ENCODE measurements at regions not wholly inside any gene's neighbourhood (a gene's known extent, or its start where the extent isn't known, plus 50 kb on each side); places are given as distances from the start of the nearest gene placed in this dataset.
"Not testable (repeated sequence)": the region's sequence is repeated elsewhere in the genome, so short reads cannot be mapped to it uniquely, and the experiment has no call there.

DNA sequence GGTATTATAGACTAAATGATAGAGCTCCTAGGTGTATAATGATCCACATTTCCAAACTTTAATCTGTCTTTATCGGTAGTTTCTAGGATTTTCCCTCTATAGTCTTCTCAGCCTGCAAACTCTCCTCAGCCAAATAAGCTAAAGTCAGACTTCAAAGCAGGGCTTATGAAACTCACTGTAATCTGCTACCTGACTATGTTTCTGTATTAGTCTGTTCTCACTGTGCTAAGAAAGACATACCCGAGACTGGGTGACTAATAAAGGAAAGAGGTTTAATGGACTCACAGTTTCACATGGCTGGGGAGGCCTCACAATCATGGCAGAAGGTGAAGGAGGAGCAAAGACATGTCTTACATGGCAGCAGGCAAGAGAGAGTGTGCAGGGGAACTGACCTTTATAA lies 928.7 kb upstream of the ADGRB3 start:
- DNase-seq (ENCODE audit: low spot score), result no peak
- TF ChIP-seq, protein P1, sequence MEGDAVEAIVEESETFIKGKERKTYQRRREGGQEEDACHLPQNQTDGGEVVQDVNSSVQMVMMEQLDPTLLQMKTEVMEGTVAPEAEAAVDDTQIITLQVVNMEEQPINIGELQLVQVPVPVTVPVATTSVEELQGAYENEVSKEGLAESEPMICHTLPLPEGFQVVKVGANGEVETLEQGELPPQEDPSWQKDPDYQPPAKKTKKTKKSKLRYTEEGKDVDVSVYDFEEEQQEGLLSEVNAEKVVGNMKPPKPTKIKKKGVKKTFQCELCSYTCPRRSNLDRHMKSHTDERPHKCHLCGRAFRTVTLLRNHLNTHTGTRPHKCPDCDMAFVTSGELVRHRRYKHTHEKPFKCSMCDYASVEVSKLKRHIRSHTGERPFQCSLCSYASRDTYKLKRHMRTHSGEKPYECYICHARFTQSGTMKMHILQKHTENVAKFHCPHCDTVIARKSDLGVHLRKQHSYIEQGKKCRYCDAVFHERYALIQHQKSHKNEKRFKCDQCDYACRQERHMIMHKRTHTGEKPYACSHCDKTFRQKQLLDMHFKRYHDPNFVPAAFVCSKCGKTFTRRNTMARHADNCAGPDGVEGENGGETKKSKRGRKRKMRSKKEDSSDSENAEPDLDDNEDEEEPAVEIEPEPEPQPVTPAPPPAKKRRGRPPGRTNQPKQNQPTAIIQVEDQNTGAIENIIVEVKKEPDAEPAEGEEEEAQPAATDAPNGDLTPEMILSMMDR (IDR thresholded peaks at IDR 0.05; ENCODE audit: extremely low read depth, missing control alignments), result no peak

DNA sequence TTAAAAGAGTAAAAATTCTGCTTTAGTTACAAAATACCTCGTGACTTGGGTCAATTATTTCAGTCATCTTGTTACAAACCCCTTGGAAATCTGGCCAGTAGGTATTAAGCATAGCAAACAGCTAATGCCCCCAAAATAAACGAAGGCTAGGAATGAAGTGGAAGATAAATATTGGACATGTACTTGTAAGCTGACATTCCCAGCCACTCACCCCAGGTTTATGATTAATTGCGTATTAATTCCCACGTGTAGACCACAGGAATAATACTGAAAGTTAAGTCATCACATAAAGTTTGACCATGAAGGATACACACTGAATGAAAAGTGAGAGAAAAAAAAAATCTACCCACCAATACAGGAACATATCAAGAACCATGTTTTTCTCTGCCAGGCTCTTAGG lies 936.5 kb upstream of the ADGRB3 start:
- TF ChIP-seq, protein P1 (IDR thresholded peaks at IDR 0.05; ENCODE audit: extremely low read depth, missing control alignments), result no peak
- DNase-seq (ENCODE audit: low spot score), result no peak

DNA sequence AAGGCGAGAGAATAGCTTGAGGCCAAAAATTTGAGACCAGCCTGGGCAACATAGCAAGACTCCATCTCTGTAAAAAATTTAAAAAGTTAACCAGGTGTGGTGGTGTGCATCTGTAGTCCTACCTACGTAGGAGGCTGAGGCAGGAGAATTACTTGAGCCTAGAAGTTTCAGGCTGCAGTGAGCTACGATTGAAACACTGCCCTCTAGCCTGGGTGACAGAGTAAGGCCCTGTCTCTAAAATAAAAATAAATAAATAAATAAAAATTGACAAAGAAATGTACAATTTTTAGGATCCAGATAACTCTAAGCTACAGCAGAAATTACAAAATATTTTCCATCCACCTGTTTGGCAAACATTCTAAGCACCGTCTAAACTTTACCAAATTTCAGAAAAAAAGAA lies 941.0 kb upstream of the ADGRB3 start:
- no peak for DNase-seq (ENCODE audit: low spot score)
- TF ChIP-seq, protein P1 (IDR thresholded peaks at IDR 0.05; ENCODE audit: extremely low read depth, missing control alignments), result no peak

DNA sequence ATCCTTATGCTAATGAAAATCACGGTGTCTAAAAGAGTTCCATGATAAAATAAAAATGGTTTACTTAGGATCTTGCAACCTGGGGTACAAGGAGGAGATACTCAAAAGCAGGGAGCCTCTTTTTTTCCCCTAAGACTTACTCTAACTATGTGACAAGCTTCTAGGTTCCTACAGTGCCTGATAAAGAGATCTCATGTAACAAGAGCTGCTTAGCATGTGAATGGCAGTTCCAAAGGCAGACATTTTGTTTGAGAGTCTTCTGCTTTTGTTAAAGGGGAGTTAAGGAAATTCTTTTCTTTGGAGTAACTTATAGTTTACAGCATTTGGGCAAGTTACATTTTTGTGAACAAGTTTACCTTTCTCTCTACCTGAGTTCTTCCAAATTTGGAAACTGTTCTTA lies 945.8 kb upstream of the ADGRB3 start:
- DNase-seq (ENCODE audit: low spot score), result no peak

DNA sequence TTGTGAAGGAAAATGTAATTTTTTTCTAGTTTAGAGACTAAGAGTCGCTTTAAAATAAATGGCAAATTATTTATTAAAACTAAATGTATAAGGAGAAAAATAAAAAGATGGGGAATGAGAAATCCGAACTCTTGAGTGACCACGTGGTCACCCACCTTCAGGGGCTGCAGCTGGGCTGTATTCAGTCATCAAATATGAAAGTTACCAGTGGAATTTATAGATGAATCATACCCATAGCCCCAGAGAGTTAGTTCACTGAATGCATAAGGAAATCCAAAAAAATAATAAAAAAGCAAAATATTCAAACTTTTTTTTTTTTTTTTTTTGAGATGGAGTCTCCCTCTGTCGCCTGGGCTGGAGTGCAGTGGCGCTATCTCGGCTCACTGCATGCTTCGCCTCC lies 947.7 kb upstream of the ADGRB3 start:
- no peak for DNase-seq (ENCODE audit: low spot score)
- TF ChIP-seq, protein P1 (IDR thresholded peaks at IDR 0.05; ENCODE audit: extremely low read depth, missing control alignments), result no peak

More for the DNA sequence above, 945.8 kb upstream of the ADGRB3 start:
- TF ChIP-seq, protein P1 (IDR thresholded peaks at IDR 0.05; ENCODE audit: extremely low read depth, missing control alignments), result no peak

DNA sequence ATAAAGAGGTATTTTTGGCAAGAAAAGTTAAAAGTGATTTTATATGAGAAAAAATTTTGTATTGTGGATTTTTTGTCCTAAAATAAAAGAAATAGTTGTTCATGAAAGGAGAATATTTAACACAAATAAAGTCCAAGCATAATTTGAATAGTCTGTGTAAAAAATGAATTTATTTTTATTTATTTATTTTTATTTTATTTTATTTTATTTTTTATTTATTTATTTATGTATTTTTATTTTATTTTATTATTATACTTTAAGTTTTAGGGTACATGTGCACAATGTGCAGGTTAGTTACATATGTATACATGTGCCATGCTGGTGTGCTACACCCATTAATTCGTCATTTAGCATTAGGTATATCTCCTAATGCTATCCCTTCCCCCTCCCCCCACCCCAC lies 948.9 kb upstream of the ADGRB3 start:
- DNase-seq (ENCODE audit: low spot score), result not testable (repeated sequence)

DNA sequence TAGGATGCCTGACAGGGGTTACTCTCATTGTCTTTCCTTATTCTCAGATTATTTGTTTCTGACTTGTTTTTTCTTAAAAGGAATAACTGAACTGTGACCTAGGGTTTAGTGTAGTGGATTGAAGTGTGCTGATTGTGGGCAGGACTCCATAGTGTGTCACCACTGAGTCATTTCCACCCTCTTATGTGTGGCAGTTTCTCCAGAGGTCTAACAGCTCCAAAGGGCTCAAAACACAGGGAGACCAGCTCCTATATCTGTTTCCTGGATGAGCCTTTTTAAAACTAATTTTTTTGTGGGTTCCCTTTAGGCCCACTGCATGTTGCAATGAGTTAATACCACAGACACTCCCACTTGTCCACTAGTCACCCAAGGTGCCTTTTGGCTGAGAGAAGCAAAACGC lies 951.1 kb upstream of the ADGRB3 start:
- DNase-seq (ENCODE audit: low spot score), result no peak
- TF ChIP-seq, protein P1 (IDR thresholded peaks at IDR 0.05; ENCODE audit: extremely low read depth, missing control alignments), result no peak

DNA sequence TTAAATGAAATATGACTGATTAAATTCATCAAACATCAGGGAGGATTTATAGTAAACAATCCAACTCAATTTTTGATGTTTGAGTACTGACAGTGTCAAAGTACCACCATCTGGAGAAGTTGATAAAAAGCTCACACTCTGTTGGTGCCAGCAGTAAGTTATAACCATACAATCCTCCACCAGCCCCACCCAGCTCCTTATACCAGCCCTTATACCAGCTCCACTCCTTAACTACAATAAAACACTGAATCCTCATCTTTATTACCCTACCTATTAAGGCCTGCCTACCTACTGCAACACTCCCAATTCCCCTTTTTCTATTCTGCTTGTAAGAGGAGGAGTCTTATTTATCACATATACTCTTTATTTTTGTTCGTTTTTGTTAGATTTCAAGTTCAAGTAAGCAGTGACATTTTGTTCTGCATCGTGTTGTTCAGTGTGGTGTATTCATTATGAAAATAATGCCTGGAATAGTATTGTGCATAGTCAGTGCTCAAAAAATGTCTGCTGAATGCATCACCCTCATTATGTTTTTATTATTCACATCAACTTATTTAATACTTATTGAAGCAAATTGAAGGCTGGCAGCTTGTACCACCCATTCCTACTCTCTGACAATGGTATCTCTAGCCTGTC lies 954.7 kb upstream of the ADGRB3 start:
- TF ChIP-seq, protein P1 (IDR thresholded peaks at IDR 0.05; ENCODE audit: extremely low read depth, missing control alignments), result no peak
- DNase-seq (ENCODE audit: low spot score), result no peak

Data from GM20000 (cell line).